H1 (cell line): ENCODE measurements at regions not wholly inside any gene's neighbourhood (a gene's known extent, or its start where the extent isn't known, plus 50 kb on each side); places are given as distances from the start of the nearest gene placed in this dataset.

ENCODE experiments used
- CBX5 ChIP-seq: fragments of 300-800, 300-1000 bp; sonication (generic); IDR thresholded peaks from 2 replicates; pipeline ENCODE4 v1.7.1; 2016; ENCODE audit warnings: antibody characterized with exemption, low read length, low read depth
- CTCF ChIP-seq, 3 experiments: IDR thresholded peaks; 1 replicate in 2 of 3; 2 replicates in 1 of 3; pipeline versions ENCODE4 v1.5.1 to v1.6.1; 2011; ENCODE audit warnings: low read length in 3 of 3, mild to moderate bottlenecking in 3 of 3, inconsistent platforms in 2 of 3, low read depth in 1 of 3, moderate library complexity in 1 of 3; ENCODE audit not compliant: insufficient read depth in 1 of 3; ENCODE audit errors: control extremely low read depth in 1 of 3

GRCh38 chr3:182190056-182190455, 478.3 kb downstream of the SOX2 start:
- TF ChIP-seq CBX5 (no peak), CTCF (IDR thresholded peaks at IDR 0.05; ENCODE audit: control extremely low read depth in 1 of 3, insufficient read depth in 1 of 3, low read depth in 1 of 3, low read length in 3 of 3) (no peak)
